IMR-90 (cell line): ENCODE measurements at regions not wholly inside any gene's neighbourhood (a gene's known extent, or its start where the extent isn't known, plus 50 kb on each side); places are given as distances from the start of the nearest gene placed in this dataset.

ENCODE experiments used
- ATAC-seq: fragments of 200-7000 bp; cut with Tn5 transposase; 2 replicates; pipeline ENCODE4 v1.9.1; 2020; ENCODE audit warnings: low read depth, mild to moderate bottlenecking, moderate library complexity
- BruUV-seq: library from RNA; stranded (reverse); fragments of 400-500 nt; replicated peaks from 2 replicates; lab custom pipeline; 2021; lab: Mats Ljungman, UMichigan
- CTCF ChIA-PET: fragments of 300-600 bp; formaldehyde crosslinking; extraction: SDS; loops from one replicate; lab custom pipeline; 2021; ENCODE audit warnings: antibody characterized with exemption; lab: Yijun Ruan, JAX
- POLR2A ChIA-PET: fragments of 300-600 bp; sonication (Branson Sonifier 250); formaldehyde crosslinking; loops from one replicate; lab custom pipeline; 2022; ENCODE audit warnings: antibody characterized with exemption; ENCODE audit not compliant: unreplicated experiment; lab: Charles Lee
- DNase-seq: peaks from one replicate; pipeline ENCODE4 v3.0.0; 2013
- H2AFZ ChIP-seq: replicated peaks from 2 replicates; pipeline ENCODE3; 2013; ENCODE audit warnings: low read length, mild to moderate bottlenecking; ENCODE audit not compliant: poor library complexity
- H2AK5ac ChIP-seq: 2 replicates; pipeline ENCODE4 v1.6.1; 2013; ENCODE audit warnings: low read depth, low read length, inconsistent platforms
- H2AK9ac ChIP-seq: replicated peaks from 2 replicates; pipeline ENCODE3; 2013; ENCODE audit warnings: mild to moderate bottlenecking, low read depth, low read length, moderate library complexity; ENCODE audit not compliant: poor library complexity
- H2BK120ac ChIP-seq: 2 replicates; pipeline ENCODE4 v1.6.1; 2013; ENCODE audit warnings: low read depth, low read length, inconsistent platforms
- H2BK15ac ChIP-seq: 3 replicates; pipeline ENCODE4 v1.6.1; 2013; ENCODE audit warnings: low read depth, low read length, inconsistent platforms
- H2BK20ac ChIP-seq: 2 replicates; pipeline ENCODE4 v1.6.1; 2013; ENCODE audit warnings: low read depth, mild to moderate bottlenecking, inconsistent platforms, low read length, moderate library complexity
- H2BK5ac ChIP-seq: 2 replicates; pipeline ENCODE4 v1.6.1; 2013; ENCODE audit warnings: mild to moderate bottlenecking, low read depth, low read length, inconsistent platforms; ENCODE audit not compliant: poor library complexity, severe bottlenecking
- H3K14ac ChIP-seq: replicated peaks from 2 replicates; pipeline ENCODE4 v1.6.1; 2013; ENCODE audit warnings: low read depth, low read length, inconsistent platforms
- H3K18ac ChIP-seq: 2 replicates; pipeline ENCODE4 v1.6.1; 2013; ENCODE audit warnings: low read depth, low read length, control low read depth
- H3K23ac ChIP-seq: 2 replicates; pipeline ENCODE4 v1.6.1; 2013; ENCODE audit warnings: low read depth, low read length, inconsistent platforms
- H3K27ac ChIP-seq: 2 replicates; pipeline ENCODE4 v1.5.1; 2013; ENCODE audit warnings: mild to moderate bottlenecking, control low read depth, low read length; ENCODE audit not compliant: insufficient read depth
- H3K27me3 ChIP-seq: 2 replicates; pipeline ENCODE4 v1.6.1; 2013; ENCODE audit warnings: low read length; ENCODE audit not compliant: control insufficient read depth, insufficient read depth
- H3K36me3 ChIP-seq: 2 replicates; pipeline ENCODE4 v1.6.1; 2013; ENCODE audit warnings: low read length, mixed read lengths; ENCODE audit not compliant: control insufficient read depth, insufficient read depth
- H3K4ac ChIP-seq: 2 replicates; pipeline ENCODE4 v1.6.1; 2013; ENCODE audit warnings: low read depth, low read length, inconsistent platforms
- H3K4me1 ChIP-seq: 2 replicates; pipeline ENCODE4 v1.6.1; 2013; ENCODE audit warnings: low read length, mixed read lengths; ENCODE audit not compliant: control insufficient read depth, insufficient read depth
- H3K4me2 ChIP-seq: 2 replicates; pipeline ENCODE4 v1.6.1; 2013; ENCODE audit warnings: low read depth, mild to moderate bottlenecking, control low read depth, low read length, moderate library complexity
- H3K4me3 ChIP-seq: 2 replicates; pipeline ENCODE4 v1.5.1; 2013; ENCODE audit warnings: low read depth, mild to moderate bottlenecking, control low read depth, low read length, moderate library complexity; ENCODE audit not compliant: insufficient read depth
- H3K56ac ChIP-seq: 2 replicates; pipeline ENCODE4 v1.6.1; 2013; ENCODE audit warnings: low read length, inconsistent platforms; ENCODE audit not compliant: insufficient read depth; ENCODE audit errors: extremely low read depth
- H3K79me1 ChIP-seq, 2 experiments: 2 replicates each; pipeline ENCODE4 v1.6.1; 2013; ENCODE audit warnings: low read length in 2 of 2, inconsistent platforms in 1 of 2, low read depth in 1 of 2
- H3K9ac ChIP-seq: 2 replicates; pipeline ENCODE4 v1.6.1; 2013; ENCODE audit warnings: low read depth, low read length, control low read depth
- H3K9me1 ChIP-seq: 2 replicates; pipeline ENCODE4 v1.6.1; 2013; ENCODE audit warnings: low read length, inconsistent platforms; ENCODE audit not compliant: insufficient read depth
- H3K9me3 ChIP-seq: 2 replicates; pipeline ENCODE4 v1.6.1; 2013; ENCODE audit warnings: low read length; ENCODE audit not compliant: control insufficient read depth, insufficient read depth
- H4K20me1 ChIP-seq: 2 replicates; pipeline ENCODE4 v1.6.1; 2013; ENCODE audit warnings: low read length, inconsistent platforms; ENCODE audit not compliant: insufficient read depth
- H4K5ac ChIP-seq: 2 replicates; pipeline ENCODE4 v1.6.1; 2013; ENCODE audit warnings: mild to moderate bottlenecking, low read depth, low read length, control low read depth
- H4K8ac ChIP-seq, 2 experiments: 2 replicates each; pipeline ENCODE4 v1.6.1; 2013; ENCODE audit warnings: low read depth in 2 of 2, low read length in 2 of 2, control low read depth in 1 of 2, inconsistent platforms in 1 of 2
- H4K91ac ChIP-seq: 2 replicates; pipeline ENCODE4 v1.6.1; 2013; ENCODE audit warnings: low read depth, low read length, inconsistent platforms; ENCODE audit not compliant: insufficient read depth
- BHLHE40 ChIP-seq: fragments of 150-350 bp; IDR thresholded peaks from 2 replicates; pipeline ENCODE4 v1.6.1; 2016; ENCODE audit warnings: mild to moderate bottlenecking, low read depth, low read length
- CEBPB ChIP-seq: IDR thresholded peaks from 2 replicates; pipeline ENCODE4 v1.6.1; 2012; ENCODE audit warnings: low read depth, low read length, improper control_type of control experiment
- CHD1 ChIP-seq: IDR thresholded peaks from 2 replicates; pipeline ENCODE4 v1.6.1; 2012; ENCODE audit warnings: low read depth, low read length, improper control_type of control experiment
- CTCF ChIP-seq: conservative IDR thresholded peaks from 2 replicates; pipeline ENCODE4 v1.5.1; 2012; ENCODE audit warnings: mild to moderate bottlenecking, low read depth, low read length, improper control_type of control experiment
- ELK1 ChIP-seq: fragments of 150-350 bp; IDR thresholded peaks from 2 replicates; pipeline ENCODE4 v1.6.1; 2016; ENCODE audit warnings: low read depth, mild to moderate bottlenecking, low read length, moderate library complexity, borderline replicate concordance
- FOS ChIP-seq: fragments of 150-350 bp; IDR thresholded peaks from 2 replicates; pipeline ENCODE4 v1.6.1; 2016; ENCODE audit warnings: low read depth, low read length
- MAFK ChIP-seq: IDR thresholded peaks from 2 replicates; pipeline ENCODE4 v1.6.1; 2012; ENCODE audit warnings: low read depth, low read length, improper control_type of control experiment
- MAZ ChIP-seq: IDR thresholded peaks from 2 replicates; pipeline ENCODE4 v1.6.1; 2012; ENCODE audit warnings: low read depth, mild to moderate bottlenecking, low read length, improper control_type of control experiment, moderate library complexity, borderline replicate concordance
- MXI1 ChIP-seq: IDR thresholded peaks from 2 replicates; pipeline ENCODE4 v1.6.1; 2012; ENCODE audit warnings: low read depth, mild to moderate bottlenecking, low read length, moderate library complexity, borderline replicate concordance
- NFE2L2 ChIP-seq: fragments of 150-350 bp; IDR thresholded peaks from 2 replicates; pipeline ENCODE4 v1.6.1; 2016; ENCODE audit warnings: low read depth, mild to moderate bottlenecking, low read length
- POLR2A ChIP-seq: IDR thresholded peaks from 2 replicates; pipeline ENCODE4 v1.6.1; 2012; ENCODE audit warnings: mild to moderate bottlenecking, low read depth, low read length
- RFX5 ChIP-seq: IDR thresholded peaks from 2 replicates; pipeline ENCODE4 v1.8.0; 2012; ENCODE audit warnings: low read depth, mild to moderate bottlenecking, low read length, moderate library complexity
- SMC3 ChIP-seq: fragments of 150-350 bp; IDR thresholded peaks from 2 replicates; pipeline ENCODE4 v1.6.1; 2016; ENCODE audit warnings: low read depth, mild to moderate bottlenecking, antibody characterized with exemption, low read length, moderate library complexity
- WGBS, 2 experiments: methylation state at CpG; one replicate each; pipeline versions ENCODE4 v1.1.5 to v1.1.7; 2013; ENCODE audit warnings: missing lambda C conversion rate in 2 of 2; ENCODE audit not compliant: insufficient read length in 1 of 2; ENCODE audit errors: extremely low coverage in 2 of 2; 5-methylcytosine and 5-hydroxymethylcytosine counted together
- dilution Hi-C: fragments of 300-500 bp; cut with HindIII; formaldehyde crosslinking; loops from one replicate; pipeline ENCODE4 v1.14.3; 2018; ENCODE audit warnings: low sequenced_read_pairs; ENCODE audit not compliant: unreplicated experiment
- in situ Hi-C: fragments of 300-500 bp; cut with MboI; formaldehyde crosslinking; loops from 3 replicates; pipeline ENCODE4 v1.14.3; 2019; ENCODE audit warnings: low sequenced_read_pairs, inconsistent platforms, mixed read lengths
- intact Hi-C: fragments of 100-400 bp; cut with micrococcal nuclease; formaldehyde crosslinking; loops from 2 replicates; pipeline ENCODE4 v1.10.0; 2022

GRCh38 chr13:58528351-58528750, 896.8 kb downstream of the PCDH17 start:
- no TSS peak for BruUV-seq
- dilution Hi-C loops (no loop called here), in situ Hi-C loops (no loop called here), intact Hi-C loops (no loop called here)
- H4K20me1 ChIP-seq: no peaks in the 10 kb centered on the region
- ATAC-seq (no peak), DNase-seq (no peak)
- H2BK5ac ChIP-seq: no peak overlapping the region
- peaks cover 5% of the 10 kb centered on the region for H3K9me3 ChIP-seq
- no peaks in the 10 kb centered on the region for H3K36me3 ChIP-seq
- no peak overlapping the region for H4K8ac ChIP-seq
- no peak overlapping the region for H3K56ac ChIP-seq
- H2AFZ ChIP-seq: no peak overlapping the region
- H3K23ac ChIP-seq: no peak overlapping the region
- no peak overlapping the region for H3K9ac ChIP-seq
- no peak overlapping the region for H3K18ac ChIP-seq
- H2BK15ac ChIP-seq: no peak overlapping the region
- no peak overlapping the region for H2AK9ac ChIP-seq
- POLR2A ChIA-PET: no interaction called here
- CTCF ChIA-PET: interaction anchor here (0.6 kb wide), 1 partner anchor 13 kb away, joined by 3 read pairs; no protein-coding TSS in a partner anchor
- H3K4me3 ChIP-seq: no peak overlapping the region
- no peak overlapping the region for H2BK20ac ChIP-seq
- H2BK120ac ChIP-seq: no peak overlapping the region
- H3K79me1 ChIP-seq: no peaks in the 10 kb centered on the region
- no peaks in the 10 kb centered on the region for H3K4me1 ChIP-seq
- no peak overlapping the region for H4K91ac ChIP-seq
- H4K5ac ChIP-seq: no peak overlapping the region
- H3K27ac ChIP-seq: no peak overlapping the region
- no peak overlapping the region for H3K14ac ChIP-seq
- H3K9me1 ChIP-seq: no peaks in the 10 kb centered on the region
- H3K4ac ChIP-seq: no peak overlapping the region
- no peak overlapping the region for H2AK5ac ChIP-seq
- H3K4me2 ChIP-seq: no peak overlapping the region
- WGBS, 2 experiments: 64% methylated on average over 4 of the region's 14 CpGs; no CpG with 5 or more reads in 1 of the 2 experiments
- no peaks in the 10 kb centered on the region for H3K27me3 ChIP-seq
- no peak for TF ChIP-seq MXI1
- TF ChIP-seq CHD1: no peak
- TF ChIP-seq ELK1: no peak
- TF ChIP-seq NFE2L2: no peak
- TF ChIP-seq CEBPB: no peak
- TF ChIP-seq POLR2A: no peak
- TF ChIP-seq BHLHE40: no peak
- TF ChIP-seq SMC3: no peak
- no peak for TF ChIP-seq CTCF
- no peak for TF ChIP-seq MAFK
- no peak for TF ChIP-seq MAZ
- no peak for TF ChIP-seq FOS
- no peak for TF ChIP-seq RFX5
